Brain microvascular endothelial cell (primary cell): ENCODE measurements at regions not wholly inside any gene's neighbourhood (a gene's known extent, or its start where the extent isn't known, plus 50 kb on each side); places are given as distances from the start of the nearest gene placed in this dataset.

Experiments
- DNase-seq: peaks from one replicate; pipeline ENCODE4 v3.0.0-alpha.2; 2020
- H3K27ac ChIP-seq: fragments of 250-450 bp; sonication (Bioruptor Pico); 2 replicates; pipeline ENCODE4 v1.5.1; 2020; ENCODE audit warnings: mild to moderate bottlenecking, moderate library complexity
- H3K27me3 ChIP-seq: fragments of 250-450 bp; sonication (Bioruptor Pico); replicated peaks from 2 replicates; pipeline ENCODE4 v1.5.1; 2020; ENCODE audit warnings: mild to moderate bottlenecking
- H3K36me3 ChIP-seq: fragments of 250-450 bp; sonication (Bioruptor Pico); replicated peaks from 2 replicates; pipeline ENCODE4 v1.5.1; 2020; ENCODE audit warnings: mild to moderate bottlenecking
- H3K4me3 ChIP-seq: 2 replicates; pipeline ENCODE4 v1.5.1; 2011; ENCODE audit warnings: low read depth, mild to moderate bottlenecking, control low read depth, low read length, moderate library complexity
- in situ Hi-C: cut with HindIII; loops from 2 replicates; pipeline ENCODE4 v1.10.0; 2017; ENCODE audit warnings: low sequenced_read_pairs, low pct_ligation_motif_present
- TF ChIP-seq, protein P1 (sequence below): IDR thresholded peaks from 2 replicates; pipeline ENCODE4 v1.5.1; 2011; ENCODE audit warnings: low read depth, mild to moderate bottlenecking, moderate library complexity, low read length, control low read depth, inconsistent platforms; ENCODE audit errors: missing control alignments

DNA sequence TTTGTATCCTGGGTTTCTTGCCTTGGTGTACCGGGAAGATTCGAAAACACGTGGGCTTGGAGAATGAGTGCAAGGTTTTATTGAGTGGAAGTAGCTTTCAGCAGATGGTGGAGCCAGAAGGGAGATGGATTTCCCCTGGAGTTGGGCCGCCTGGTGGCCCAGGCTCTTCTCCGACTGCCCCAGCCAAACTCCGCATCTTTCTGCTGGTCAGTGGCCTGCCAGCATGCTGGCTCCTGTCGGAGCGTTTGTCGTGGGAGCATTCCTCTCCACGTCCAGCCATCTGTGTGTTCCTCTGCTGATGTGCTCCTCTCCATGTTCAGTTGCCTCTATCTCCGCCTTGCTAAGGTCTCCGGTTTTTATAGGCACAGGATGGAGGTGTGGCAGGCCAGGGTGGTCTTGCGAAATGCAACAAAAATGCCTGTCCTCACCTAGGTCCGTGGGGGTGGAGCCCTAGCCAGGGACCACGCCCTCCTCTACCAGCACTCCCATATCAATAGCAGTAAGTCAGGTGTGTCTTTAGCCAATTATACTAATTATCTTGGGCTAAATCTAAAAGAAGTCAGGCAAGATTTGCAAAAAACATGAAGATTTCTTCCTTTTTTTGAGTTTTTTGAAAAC is 745.8 kb upstream of the AMOT start:
- Histone ChIP-seq H3K27ac (no peak overlapping the region), H3K4me3 (no peak overlapping the region), H3K36me3 (no peaks in the 10 kb centered on the region), H3K27me3 (no peaks in the 10 kb centered on the region)
- in situ Hi-C loops, result no loop called here
- TF ChIP-seq, protein P1, sequence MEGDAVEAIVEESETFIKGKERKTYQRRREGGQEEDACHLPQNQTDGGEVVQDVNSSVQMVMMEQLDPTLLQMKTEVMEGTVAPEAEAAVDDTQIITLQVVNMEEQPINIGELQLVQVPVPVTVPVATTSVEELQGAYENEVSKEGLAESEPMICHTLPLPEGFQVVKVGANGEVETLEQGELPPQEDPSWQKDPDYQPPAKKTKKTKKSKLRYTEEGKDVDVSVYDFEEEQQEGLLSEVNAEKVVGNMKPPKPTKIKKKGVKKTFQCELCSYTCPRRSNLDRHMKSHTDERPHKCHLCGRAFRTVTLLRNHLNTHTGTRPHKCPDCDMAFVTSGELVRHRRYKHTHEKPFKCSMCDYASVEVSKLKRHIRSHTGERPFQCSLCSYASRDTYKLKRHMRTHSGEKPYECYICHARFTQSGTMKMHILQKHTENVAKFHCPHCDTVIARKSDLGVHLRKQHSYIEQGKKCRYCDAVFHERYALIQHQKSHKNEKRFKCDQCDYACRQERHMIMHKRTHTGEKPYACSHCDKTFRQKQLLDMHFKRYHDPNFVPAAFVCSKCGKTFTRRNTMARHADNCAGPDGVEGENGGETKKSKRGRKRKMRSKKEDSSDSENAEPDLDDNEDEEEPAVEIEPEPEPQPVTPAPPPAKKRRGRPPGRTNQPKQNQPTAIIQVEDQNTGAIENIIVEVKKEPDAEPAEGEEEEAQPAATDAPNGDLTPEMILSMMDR, result no peak
- no peak for DNase-seq

DNA sequence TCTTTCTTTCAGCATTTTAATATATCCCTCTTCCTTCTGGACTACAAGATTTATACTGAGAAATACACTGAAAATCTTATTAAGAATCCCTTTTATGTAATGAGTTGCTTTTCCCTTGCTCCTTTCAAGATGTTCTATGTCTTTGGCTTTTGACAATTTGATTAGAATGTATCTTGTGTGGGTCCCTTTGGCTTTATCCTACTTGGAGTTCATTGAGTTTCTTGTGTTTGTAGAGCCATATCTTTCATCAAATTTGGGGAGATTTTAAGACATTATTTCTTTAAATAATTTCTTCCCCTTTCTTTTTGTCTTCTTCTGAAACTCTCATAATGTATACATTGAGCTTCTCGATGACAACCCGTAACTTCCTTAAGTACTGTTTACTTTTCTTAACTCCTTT is 739.9 kb upstream of the AMOT start:
- Histone ChIP-seq H3K36me3 (no peaks in the 10 kb centered on the region), H3K4me3 (no peak overlapping the region), H3K27me3 (no peaks in the 10 kb centered on the region), H3K27ac (no peak overlapping the region)
- in situ Hi-C loops, result no loop called here
- DNase-seq, result no peak
- TF ChIP-seq, protein P1, result no peak

DNA sequence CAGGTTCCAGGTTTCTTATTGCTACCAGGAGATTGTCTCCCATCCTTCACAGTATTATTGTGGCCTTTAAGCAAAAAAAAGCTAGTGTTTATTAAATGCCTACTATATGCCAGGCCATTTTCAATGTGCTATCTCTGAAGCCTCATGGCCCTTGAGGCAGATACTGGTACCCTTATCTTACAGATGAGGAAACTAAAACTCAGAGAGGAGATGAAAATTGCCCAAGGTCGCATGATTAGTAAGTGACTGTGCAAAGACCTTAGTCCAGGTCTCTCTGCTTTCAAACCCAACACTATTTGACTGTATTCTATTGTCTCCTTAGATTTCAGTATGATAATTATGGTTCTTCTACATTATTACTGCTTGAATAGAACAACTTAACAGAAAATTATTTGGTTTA is 717.9 kb upstream of the AMOT start:
- no peak overlapping the region for H3K27ac ChIP-seq
- no peaks in the 10 kb centered on the region for H3K36me3 ChIP-seq
- no peaks in the 10 kb centered on the region for H3K27me3 ChIP-seq
- TF ChIP-seq, protein P1, result no peak
- in situ Hi-C loops, result no loop called here
- no peak for DNase-seq
- H3K4me3 ChIP-seq, result no peak overlapping the region

DNA sequence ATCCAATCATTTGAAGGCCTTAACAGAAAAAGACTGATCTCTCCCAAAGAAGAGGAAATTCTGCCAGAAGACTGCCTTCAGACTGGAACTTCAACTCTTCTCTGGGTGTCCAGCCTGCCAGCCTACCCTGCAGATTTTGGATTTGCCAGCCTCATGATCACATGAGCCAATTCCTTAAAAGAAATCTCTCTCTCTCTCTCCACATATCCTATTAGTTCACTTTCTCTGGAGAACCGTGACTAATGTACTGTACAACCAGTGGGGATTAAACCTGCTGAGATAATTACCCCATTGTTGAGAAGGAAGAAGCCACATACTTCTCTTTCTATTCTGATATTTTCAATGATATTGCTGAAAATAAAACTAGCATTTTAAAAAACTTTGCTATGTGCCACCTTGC is 711.3 kb upstream of the AMOT start:
- Histone ChIP-seq H3K27ac (no peak overlapping the region), H3K27me3 (no peaks in the 10 kb centered on the region), H3K4me3 (no peak overlapping the region), H3K36me3 (no peaks in the 10 kb centered on the region)
- TF ChIP-seq, protein P1, result no peak
- in situ Hi-C loops, result no loop called here
- DNase-seq, result no peak

DNA sequence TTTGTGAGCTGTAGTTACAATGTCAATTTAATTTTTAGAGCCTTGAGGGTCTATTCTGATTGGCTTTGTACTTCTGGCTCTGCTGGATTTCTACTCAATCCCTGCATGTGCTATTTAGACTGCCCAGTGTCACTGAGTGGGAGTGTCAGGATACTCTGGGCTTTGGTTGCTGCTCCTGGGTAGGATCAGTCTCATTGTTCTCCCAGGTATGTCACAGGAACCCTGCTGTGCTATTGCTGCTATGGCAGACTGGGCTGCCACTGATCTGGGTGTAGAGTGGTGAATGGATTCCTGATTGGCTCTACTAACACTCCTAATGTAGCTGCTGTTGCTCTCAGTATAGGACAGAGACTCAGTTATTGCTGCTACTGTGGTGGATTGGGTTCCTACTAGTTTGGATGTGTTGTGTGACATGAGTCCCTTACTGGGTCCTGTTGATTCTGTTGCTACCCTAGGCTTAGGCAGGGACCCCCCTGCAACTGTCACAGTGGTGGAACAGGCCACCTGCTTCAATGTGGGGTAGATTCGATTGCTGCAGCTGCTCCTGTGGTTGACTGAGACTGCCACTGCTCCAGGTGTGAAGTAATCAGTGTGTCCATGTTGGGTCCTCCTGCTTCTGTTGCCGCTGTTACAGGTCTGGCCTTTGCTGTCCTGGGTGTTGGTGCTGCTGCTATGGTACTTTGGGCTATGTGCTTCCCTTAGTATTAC is 707.8 kb upstream of the AMOT start:
- DNase-seq, result no peak
- TF ChIP-seq, protein P1, result no peak
- Histone ChIP-seq H3K27ac (no peak overlapping the region), H3K36me3 (no peaks in the 10 kb centered on the region), H3K4me3 (no peak overlapping the region), H3K27me3 (no peaks in the 10 kb centered on the region)
- in situ Hi-C loops, result no loop called here
